GM12872 (cell line): ENCODE measurements at regions not wholly inside any gene's neighbourhood (a gene's known extent, or its start where the extent isn't known, plus 50 kb on each side); places are given as distances from the start of the nearest gene placed in this dataset.

Experiments used
- TF ChIP-seq, protein P1 (sequence below): IDR thresholded peaks from 3 replicates; pipeline ENCODE4 v1.5.1; 2011; ENCODE audit warnings: low read depth, mild to moderate bottlenecking, low read length, moderate library complexity; ENCODE audit not compliant: insufficient read depth

DNA sequence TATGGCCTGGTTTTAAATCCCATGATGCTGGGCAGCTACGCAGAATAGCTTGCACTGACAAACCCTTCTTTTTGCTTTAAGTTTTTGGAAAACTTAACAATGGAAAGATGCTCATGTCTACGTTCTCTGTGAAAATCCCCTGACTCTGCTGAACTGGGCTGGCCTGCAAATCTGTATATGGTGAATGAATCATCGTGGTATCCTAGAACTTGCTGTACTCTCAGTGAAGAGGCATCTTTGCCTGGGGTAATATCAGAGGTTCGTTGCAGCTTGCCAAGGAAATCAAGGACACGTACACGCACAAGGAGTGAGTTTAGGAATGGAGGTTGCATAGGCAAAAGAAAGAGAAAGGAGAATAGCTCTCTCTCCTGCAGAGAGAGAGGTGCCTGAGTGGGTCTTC is 382.0 kb upstream of the ADARB2 start:
- TF ChIP-seq, protein P1, sequence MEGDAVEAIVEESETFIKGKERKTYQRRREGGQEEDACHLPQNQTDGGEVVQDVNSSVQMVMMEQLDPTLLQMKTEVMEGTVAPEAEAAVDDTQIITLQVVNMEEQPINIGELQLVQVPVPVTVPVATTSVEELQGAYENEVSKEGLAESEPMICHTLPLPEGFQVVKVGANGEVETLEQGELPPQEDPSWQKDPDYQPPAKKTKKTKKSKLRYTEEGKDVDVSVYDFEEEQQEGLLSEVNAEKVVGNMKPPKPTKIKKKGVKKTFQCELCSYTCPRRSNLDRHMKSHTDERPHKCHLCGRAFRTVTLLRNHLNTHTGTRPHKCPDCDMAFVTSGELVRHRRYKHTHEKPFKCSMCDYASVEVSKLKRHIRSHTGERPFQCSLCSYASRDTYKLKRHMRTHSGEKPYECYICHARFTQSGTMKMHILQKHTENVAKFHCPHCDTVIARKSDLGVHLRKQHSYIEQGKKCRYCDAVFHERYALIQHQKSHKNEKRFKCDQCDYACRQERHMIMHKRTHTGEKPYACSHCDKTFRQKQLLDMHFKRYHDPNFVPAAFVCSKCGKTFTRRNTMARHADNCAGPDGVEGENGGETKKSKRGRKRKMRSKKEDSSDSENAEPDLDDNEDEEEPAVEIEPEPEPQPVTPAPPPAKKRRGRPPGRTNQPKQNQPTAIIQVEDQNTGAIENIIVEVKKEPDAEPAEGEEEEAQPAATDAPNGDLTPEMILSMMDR, result no peak

DNA sequence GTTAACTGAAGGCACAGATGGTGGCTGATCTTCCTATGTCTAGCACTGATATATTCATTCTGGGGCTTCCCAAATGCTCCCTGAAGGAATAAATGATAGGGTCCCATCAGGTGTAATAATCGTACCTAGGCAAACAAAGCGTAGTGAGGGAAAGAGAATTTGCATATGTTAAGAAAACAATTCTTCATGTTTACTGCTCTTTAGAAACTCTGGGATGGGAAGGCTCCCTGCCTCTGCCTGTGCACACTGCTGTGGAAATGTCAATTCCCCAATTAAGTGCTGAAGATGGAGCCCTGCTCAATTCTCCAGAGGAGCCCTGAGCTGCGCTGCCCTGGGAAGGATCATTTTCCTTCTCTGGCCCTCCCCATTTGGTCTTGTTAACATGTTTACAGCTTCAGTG is 380.9 kb upstream of the ADARB2 start:
- TF ChIP-seq, protein P1, result no peak

DNA sequence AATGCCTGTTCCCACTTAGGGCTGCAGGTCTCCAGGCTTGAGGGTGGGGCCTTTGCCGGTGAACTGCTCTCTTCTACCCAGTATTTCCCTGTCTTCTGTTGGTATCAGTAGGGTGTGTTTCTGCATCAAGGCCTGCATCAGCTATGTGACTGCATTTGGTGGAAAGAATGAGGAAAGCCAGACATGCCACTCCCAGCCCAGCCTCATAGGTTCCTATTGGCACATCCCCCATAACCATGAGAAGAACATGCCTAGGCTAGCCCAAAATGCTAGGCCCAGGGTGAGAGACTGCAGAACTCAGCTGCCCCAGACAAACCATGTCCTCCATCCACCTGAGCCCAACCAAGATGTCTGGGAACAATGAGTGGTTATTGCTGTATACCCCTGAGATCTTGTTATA is 380.3 kb upstream of the ADARB2 start:
- TF ChIP-seq, protein P1, result no peak

DNA sequence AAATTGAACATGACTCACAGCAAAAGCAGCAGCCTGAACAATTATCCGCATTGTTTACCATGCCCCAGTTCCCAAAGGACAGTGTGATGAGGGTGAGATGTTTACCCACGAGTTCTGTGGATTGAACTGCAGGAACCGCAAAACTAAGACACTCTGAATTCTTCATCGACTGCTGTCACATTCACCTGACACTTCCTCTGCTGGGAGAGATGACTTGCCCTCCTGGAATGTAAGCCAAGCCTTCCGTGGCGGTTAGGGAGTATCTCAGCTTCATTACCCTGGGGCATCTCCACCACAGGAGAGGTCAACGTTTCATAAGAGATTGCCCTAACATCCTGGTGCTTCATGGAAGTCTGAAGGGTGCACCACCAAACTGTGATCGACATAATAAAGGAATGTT is 374.6 kb upstream of the ADARB2 start:
- TF ChIP-seq, protein P1, result no peak

DNA sequence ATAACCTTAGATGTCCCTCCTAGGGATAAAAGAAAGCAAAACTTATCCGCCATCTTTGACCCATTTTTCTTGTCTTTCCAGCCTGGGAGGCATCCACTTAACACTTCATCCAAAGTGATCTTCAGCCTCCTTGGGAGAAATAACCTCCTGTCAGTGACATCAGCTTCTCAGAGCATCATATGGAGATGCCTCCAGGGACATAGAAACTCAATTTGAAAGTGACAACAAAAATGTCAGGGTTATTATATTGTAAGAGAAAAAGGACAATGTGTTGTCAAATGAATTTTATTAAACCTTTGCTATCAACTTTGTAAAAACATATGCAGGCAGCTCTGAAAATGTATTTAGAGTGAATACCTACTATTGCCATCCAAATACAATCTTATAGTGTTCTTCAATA is 371.2 kb upstream of the ADARB2 start:
- TF ChIP-seq, protein P1, result no peak

DNA sequence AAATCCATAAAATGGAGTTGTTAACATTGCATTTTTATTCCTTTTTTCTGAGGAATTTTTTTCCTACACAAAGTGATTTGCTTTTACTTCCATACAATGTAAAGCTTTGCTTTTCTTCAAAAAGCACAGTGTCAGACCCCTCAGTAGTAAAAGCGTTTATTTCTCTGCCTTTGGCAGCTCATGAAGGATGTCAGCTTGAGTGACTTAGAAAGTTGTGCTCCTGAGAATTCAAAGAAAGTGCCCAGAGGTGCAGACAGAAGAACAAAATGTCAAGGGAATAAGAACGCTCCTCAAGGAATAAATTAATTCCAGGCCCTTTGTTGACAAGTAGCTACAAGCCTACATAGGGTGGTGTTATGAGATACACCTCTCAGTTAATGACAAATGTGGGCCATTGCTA is 369.3 kb upstream of the ADARB2 start:
- TF ChIP-seq, protein P1, result no peak

DNA sequence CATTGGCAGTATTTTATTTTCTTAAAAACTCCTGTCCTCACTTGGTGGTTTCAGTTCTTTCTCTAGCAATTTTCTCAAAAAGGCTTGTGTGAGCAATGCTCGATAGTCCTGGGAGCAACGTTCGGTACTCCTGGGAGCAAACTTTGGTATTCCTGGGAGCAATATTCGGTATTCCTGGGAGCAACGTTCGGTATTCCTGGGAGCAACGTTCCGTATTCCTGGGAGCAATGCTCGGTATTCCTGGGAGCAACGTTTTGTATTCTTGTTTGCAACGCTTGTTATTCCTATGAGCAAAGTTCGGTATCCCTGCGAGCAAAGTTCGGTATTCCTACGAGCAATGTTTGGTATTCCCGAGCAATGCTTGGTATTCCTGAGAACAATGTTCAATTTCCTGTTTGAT is 362.0 kb upstream of the ADARB2 start:
- TF ChIP-seq, protein P1, result no peak

DNA sequence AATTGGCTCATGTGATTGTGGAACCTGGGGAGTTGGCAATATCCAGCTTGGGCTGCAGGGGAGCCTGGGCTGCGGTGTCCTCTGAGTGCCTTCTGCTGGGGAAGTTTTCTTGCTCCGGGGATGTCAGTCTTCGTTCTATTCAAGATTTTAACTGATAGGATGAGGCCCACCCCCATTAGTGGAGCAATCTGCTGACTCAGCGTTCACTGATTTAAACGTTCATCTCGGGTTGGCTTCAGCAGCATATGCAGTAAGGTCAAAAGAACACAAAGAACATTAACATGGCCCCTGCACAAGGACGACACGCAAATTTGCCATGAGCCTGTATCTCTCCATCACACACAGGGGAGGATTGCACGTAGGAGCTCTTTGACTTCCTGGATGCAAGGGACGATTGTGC is 360.6 kb upstream of the ADARB2 start:
- TF ChIP-seq, protein P1, result no peak
